GM12891 (cell line): ENCODE measurements at regions not wholly inside any gene's neighbourhood (a gene's known extent, or its start where the extent isn't known, plus 50 kb on each side); places are given as distances from the start of the nearest gene placed in this dataset.

Source experiments
- PAX5 ChIP-seq: IDR thresholded peaks from 2 replicates; pipeline ENCODE4 v1.6.1; 2011; ENCODE audit warnings: low read length, moderate library complexity, mild to moderate bottlenecking; ENCODE audit not compliant: insufficient read depth, severe bottlenecking
- POLR2A ChIP-seq: IDR thresholded peaks from 2 replicates; pipeline ENCODE4 v1.6.1; 2011; ENCODE audit warnings: low read depth, low read length, control low read depth
- POLR2AphosphoS5 ChIP-seq: IDR thresholded peaks from 2 replicates; pipeline ENCODE4 v1.6.1; 2011; ENCODE audit warnings: low read depth, low read length, control low read depth
- SPI1 ChIP-seq: IDR thresholded peaks from 2 replicates; pipeline ENCODE4 v1.6.1; 2011; ENCODE audit warnings: low read depth, low read length, control low read depth
- TAF1 ChIP-seq: IDR thresholded peaks from 2 replicates; pipeline ENCODE4 v1.6.1; 2011; ENCODE audit warnings: low read depth, low read length, control low read depth

DNA sequence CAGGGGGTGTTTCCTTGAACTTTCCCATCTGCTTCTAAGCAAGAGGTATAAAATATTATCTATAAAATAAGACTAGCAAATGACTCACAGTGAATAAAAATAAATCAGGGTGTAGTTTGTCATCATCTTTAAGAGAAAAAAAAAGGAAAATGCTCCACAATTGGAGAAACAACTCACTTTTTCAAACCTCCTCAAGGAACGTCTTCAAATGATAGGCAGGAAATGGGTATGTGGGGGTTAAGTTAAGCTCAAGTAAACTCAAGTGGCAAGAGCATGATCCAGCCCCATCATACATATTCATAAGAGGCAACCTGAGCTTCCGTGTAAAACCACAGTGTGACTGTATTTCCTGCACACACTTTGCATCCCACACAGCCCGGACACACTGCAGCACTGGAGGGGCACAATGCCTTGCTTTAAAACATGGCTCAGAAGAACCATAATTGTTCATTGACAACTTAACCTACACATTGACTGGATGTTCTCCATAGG is 58.5 kb upstream of the CEP85L start:
- TF ChIP-seq POLR2AphosphoS5 (no peak), TAF1 (no peak), POLR2A (peak; percentile 65; the same call in 1 of the 2 replicates), SPI1 (no peak), PAX5 (no peak)
